HG02840 (cell line): ENCODE measurements at regions not wholly inside any gene's neighbourhood (a gene's known extent, or its start where the extent isn't known, plus 50 kb on each side); places are given as distances from the start of the nearest gene placed in this dataset.

Experiments
- ATAC-seq: cut with Tn5 transposase; IDR thresholded peaks from one replicate; pipeline ENCODE4 v1.9.1; 2021; ENCODE audit warnings: mild to moderate bottlenecking, moderate library complexity, moderate number of reproducible peaks; ENCODE audit not compliant: unreplicated experiment, low FRiP score

- ATAC-seq: no peak
Measured at GRCh38 chr10:129094861-129095260, 372.2 kb upstream of the MGMT start.

GRCh38 chr10:129095680-129096064 is 371.4 kb upstream of the MGMT start:
- no peak for ATAC-seq

GRCh38 chr10:129096065-129096984 is 370.7 kb upstream of the MGMT start:
- no peak for ATAC-seq

- no peak for ATAC-seq
Measured at GRCh38 chr10:129097776-129098330, 369.2 kb upstream of the MGMT start.

- ATAC-seq: no peak
Measured at GRCh38 chr10:129098517-129098916, 368.5 kb upstream of the MGMT start.

- ATAC-seq: no peak
Measured at GRCh38 chr10:129099486-129099885, 367.6 kb upstream of the MGMT start.

GRCh38 chr10:129099992-129100391 is 367.0 kb upstream of the MGMT start:
- no peak for ATAC-seq

GRCh38 chr10:129101232-129101980 is 365.6 kb upstream of the MGMT start:
- no peak for ATAC-seq

GRCh38 chr10:129102906-129103693 is 363.9 kb upstream of the MGMT start:
- ATAC-seq: no peak

GRCh38 chr10:129104266-129105045 is 362.6 kb upstream of the MGMT start:
- ATAC-seq: no peak

- no peak for ATAC-seq
Measured at GRCh38 chr10:129105266-129105665, 361.8 kb upstream of the MGMT start.

GRCh38 chr10:129106314-129106713 is 360.7 kb upstream of the MGMT start:
- ATAC-seq: no peak

GRCh38 chr10:129107525-129107924 is 359.5 kb upstream of the MGMT start:
- ATAC-seq: no peak

- no peak for ATAC-seq
Measured at GRCh38 chr10:129108378-129108777, 358.7 kb upstream of the MGMT start.

- ATAC-seq: no peak
Measured at GRCh38 chr10:129108994-129109393, 358.0 kb upstream of the MGMT start.

GRCh38 chr10:129110780-129111179 is 356.3 kb upstream of the MGMT start:
- no peak for ATAC-seq

- ATAC-seq: no peak
Measured at GRCh38 chr10:129111922-129112321, 355.1 kb upstream of the MGMT start.

- ATAC-seq: no peak
Measured at GRCh38 chr10:129114588-129114987, 352.5 kb upstream of the MGMT start.

- ATAC-seq: no peak
Measured at GRCh38 chr10:129116371-129116770, 350.7 kb upstream of the MGMT start.

- no peak for ATAC-seq
Measured at GRCh38 chr10:129120441-129120840, 346.6 kb upstream of the MGMT start.
